ENCODE measurements at regions not wholly inside any gene's neighbourhood (a gene's known extent, or its start where the extent isn't known, plus 50 kb on each side); places are given as distances from the start of the nearest gene placed in this dataset.

DNA sequence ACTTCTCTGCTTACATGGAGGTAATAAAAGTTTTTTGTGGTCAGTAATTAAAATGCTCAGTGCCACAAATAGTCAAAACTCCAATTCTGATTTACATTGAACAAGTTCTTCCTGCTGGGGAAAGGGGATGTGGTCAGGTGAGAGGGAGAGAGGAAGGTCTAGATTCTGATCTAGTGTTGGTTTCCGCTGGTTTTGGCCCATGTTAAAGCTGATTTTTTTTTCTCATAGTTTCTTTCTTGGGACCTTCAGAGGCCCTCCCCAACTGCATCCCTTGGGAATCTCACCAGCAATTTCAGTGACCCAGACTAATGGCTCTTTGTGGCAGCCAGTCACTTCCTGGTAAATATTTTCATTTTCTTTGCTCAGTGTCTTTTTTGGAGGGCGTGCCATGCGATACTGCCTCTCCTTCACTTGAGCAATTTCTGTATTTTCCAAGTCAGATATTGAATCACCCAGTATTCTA is 332.7 kb downstream of the RAPGEF2 start:
- TF ChIP-seq, protein P1, sequence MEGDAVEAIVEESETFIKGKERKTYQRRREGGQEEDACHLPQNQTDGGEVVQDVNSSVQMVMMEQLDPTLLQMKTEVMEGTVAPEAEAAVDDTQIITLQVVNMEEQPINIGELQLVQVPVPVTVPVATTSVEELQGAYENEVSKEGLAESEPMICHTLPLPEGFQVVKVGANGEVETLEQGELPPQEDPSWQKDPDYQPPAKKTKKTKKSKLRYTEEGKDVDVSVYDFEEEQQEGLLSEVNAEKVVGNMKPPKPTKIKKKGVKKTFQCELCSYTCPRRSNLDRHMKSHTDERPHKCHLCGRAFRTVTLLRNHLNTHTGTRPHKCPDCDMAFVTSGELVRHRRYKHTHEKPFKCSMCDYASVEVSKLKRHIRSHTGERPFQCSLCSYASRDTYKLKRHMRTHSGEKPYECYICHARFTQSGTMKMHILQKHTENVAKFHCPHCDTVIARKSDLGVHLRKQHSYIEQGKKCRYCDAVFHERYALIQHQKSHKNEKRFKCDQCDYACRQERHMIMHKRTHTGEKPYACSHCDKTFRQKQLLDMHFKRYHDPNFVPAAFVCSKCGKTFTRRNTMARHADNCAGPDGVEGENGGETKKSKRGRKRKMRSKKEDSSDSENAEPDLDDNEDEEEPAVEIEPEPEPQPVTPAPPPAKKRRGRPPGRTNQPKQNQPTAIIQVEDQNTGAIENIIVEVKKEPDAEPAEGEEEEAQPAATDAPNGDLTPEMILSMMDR (conservative IDR thresholded peaks at IDR 0.05; ENCODE audit: control insufficient read depth, insufficient read depth, low read depth, low read length): no peak
- no peak overlapping the region for H3K4me3 ChIP-seq (ENCODE audit: control insufficient read depth, low read depth, low read length)

DNA sequence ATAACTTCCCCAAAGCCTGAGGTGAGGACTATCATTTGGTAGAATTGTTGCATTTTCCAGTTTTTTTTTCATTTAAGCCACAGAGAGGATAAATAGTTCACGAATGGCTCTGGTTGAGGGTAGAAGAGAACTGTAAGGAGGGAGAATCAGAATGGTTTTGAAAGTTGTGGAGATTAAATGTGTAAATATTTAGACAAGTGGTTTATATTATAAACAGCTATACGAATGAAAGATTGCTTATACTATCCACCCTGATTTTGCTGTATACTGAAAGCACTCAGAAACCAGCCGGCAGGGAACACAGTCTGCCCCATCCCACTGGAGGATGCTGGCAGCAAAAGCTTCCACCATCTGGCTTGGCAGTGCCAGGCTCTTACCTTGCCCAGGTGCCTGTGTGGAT is 341.1 kb downstream of the RAPGEF2 start:
- no peak overlapping the region for H3K4me3 ChIP-seq (ENCODE audit: control insufficient read depth, low read depth, low read length)
- TF ChIP-seq, protein P1 (conservative IDR thresholded peaks at IDR 0.05; ENCODE audit: control insufficient read depth, insufficient read depth, low read depth, low read length): no peak
- no peak for DNase-seq (ENCODE audit: low read depth)

More for the DNA sequence above, 332.7 kb downstream of the RAPGEF2 start:
- no peak for DNase-seq (ENCODE audit: low read depth)

DNA sequence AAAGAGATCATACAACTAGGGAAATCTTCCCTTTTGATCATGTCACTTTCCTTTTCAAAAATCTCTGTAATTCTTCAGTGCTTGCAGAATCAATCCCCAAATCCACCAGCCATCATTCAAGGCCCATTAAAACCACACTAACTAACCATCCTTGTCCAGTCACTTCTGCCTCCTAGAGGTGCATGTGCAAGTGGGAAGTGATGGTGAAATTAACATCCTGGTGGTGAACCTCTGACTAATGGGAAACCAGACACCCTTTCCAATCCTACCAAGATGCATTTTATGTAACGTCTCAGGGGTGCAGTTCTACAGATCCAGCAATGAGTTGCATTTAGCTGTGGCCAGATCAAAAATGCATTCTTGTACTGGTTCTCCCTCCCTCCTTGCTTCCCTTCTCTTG is 341.8 kb downstream of the RAPGEF2 start:
- peak; percentile 60 for DNase-seq (ENCODE audit: low read depth)
- no peak overlapping the region for H3K4me3 ChIP-seq (ENCODE audit: control insufficient read depth, low read depth, low read length)
- TF ChIP-seq, protein P1 (conservative IDR thresholded peaks at IDR 0.05; ENCODE audit: control insufficient read depth, insufficient read depth, low read depth, low read length): peak; percentile 21

GRCh38 chr4:159445692-159446091 is 342.8 kb downstream of the RAPGEF2 start:
- peak; percentile 7 for DNase-seq (ENCODE audit: low read depth)
- H3K4me3 ChIP-seq (ENCODE audit: control insufficient read depth, low read depth, low read length): no peak overlapping the region
- TF ChIP-seq, protein P1 (conservative IDR thresholded peaks at IDR 0.05; ENCODE audit: control insufficient read depth, insufficient read depth, low read depth, low read length): no peak

DNA sequence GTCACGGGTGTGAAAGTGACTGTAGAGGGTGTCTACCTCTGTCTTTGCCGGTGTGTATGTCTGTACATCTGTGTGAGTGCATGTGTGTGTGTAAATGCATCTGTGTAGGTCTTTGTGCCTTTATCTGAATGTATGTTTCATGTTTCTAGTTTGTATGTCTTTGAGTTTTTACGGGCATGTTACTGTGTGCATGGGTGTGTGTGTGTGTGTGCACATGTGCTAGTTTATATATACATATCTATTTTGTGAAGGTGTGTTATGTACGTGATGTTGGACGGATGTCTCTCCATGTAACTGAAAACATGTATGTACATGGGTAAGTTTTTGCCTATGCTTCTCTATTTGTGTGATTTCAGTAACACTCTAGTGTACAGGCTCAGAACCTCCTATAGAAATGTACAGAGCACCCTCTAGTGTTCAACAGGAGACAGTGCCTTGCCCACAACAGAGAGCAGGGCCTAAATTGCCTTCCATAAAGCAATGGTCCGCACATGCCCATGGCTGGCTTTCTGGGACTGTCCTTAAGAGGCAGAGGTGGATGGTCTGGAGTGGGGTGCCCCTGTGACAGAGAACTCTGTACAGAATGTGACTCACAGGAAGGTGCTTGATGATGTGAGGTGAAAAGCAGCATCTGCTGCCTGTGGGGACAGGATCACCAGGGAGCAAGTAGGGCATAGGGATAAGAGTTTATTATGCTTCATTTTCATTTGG is 343.5 kb downstream of the RAPGEF2 start:
- TF ChIP-seq, protein P1 (conservative IDR thresholded peaks at IDR 0.05; ENCODE audit: control insufficient read depth, insufficient read depth, low read depth, low read length): peak; percentile 98
- no peak overlapping the region for H3K4me3 ChIP-seq (ENCODE audit: control insufficient read depth, low read depth, low read length)
- peak; percentile 80 for DNase-seq (ENCODE audit: low read depth)

GRCh38 chr4:159447296-159447695 is 344.4 kb downstream of the RAPGEF2 start:
- TF ChIP-seq, protein P1 (conservative IDR thresholded peaks at IDR 0.05; ENCODE audit: control insufficient read depth, insufficient read depth, low read depth, low read length): no peak
- H3K4me3 ChIP-seq (ENCODE audit: control insufficient read depth, low read depth, low read length): no peak overlapping the region

More at GRCh38 chr4:159447296-159447695, 344.4 kb downstream of the RAPGEF2 start:
- DNase-seq (ENCODE audit: low read depth): peak; percentile 31

Data from fibroblast of mammary gland (primary cell).